ENCODE measurements at regions not wholly inside any gene's neighbourhood (a gene's known extent, or its start where the extent isn't known, plus 50 kb on each side); places are given as distances from the start of the nearest gene placed in this dataset.

GRCh38 chr1:79683420-79683819 is 676.9 kb upstream of the ADGRL4 start (continued):
- no peak for TF ChIP-seq CHD7 (IDR thresholded peaks at IDR 0.05; ENCODE audit: insufficient replicate concordance, low read length)
- no peak for TF ChIP-seq NANOG (IDR thresholded peaks at IDR 0.05; ENCODE audit: insufficient read depth, low read depth, low read length, poor library complexity, severe bottlenecking)
- no peak for TF ChIP-seq TBP (IDR thresholded peaks at IDR 0.05; ENCODE audit: low read depth, low read length)
- TF ChIP-seq, protein P1, sequence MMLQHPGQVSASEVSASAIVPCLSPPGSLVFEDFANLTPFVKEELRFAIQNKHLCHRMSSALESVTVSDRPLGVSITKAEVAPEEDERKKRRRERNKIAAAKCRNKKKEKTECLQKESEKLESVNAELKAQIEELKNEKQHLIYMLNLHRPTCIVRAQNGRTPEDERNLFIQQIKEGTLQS (IDR thresholded peaks at IDR 0.05; ENCODE audit: insufficient read depth, low read depth, low read length), result no peak
- no peak for TF ChIP-seq MAFK (IDR thresholded peaks at IDR 0.05; ENCODE audit: low read depth, low read length)
- no peak for TF ChIP-seq ATF2 (IDR thresholded peaks at IDR 0.05; ENCODE audit: low read length)
- no peak for TF ChIP-seq JUND (IDR thresholded peaks at IDR 0.05; ENCODE audit: low read length)
- TF ChIP-seq CBX5 (IDR thresholded peaks at IDR 0.05; ENCODE audit: low read depth, low read length), result no peak
- TF ChIP-seq, protein P2, sequence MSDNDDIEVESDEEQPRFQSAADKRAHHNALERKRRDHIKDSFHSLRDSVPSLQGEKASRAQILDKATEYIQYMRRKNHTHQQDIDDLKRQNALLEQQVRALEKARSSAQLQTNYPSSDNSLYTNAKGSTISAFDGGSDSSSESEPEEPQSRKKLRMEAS (IDR thresholded peaks at IDR 0.05), result no peak

All from H1 (cell line).